ENCODE measurements at regions not wholly inside any gene's neighbourhood (a gene's known extent, or its start where the extent isn't known, plus 50 kb on each side); places are given as distances from the start of the nearest gene placed in this dataset.

GRCh38 chr4:146027761-146028160 lies 89.1 kb upstream of the ZNF827 start:
- Histone ChIP-seq H3K4me1 (ENCODE audit: low read depth) (no peaks in the 10 kb centered on the region), H3K9me3 (ENCODE audit: low read depth) (no peaks in the 10 kb centered on the region), H3K36me3 (no peaks in the 10 kb centered on the region), H3K27me3 (no peaks in the 10 kb centered on the region), H3K4me3 (no peak overlapping the region), H3K27ac (no peak overlapping the region)
- TF ChIP-seq CTCF (IDR thresholded peaks at IDR 0.05; ENCODE audit: low read depth, low read length) = no peak
- DNase-seq (ENCODE audit: low read depth in 1 of 2, low spot score in 1 of 2) = no peak

GRCh38 chr4:146023334-146023967 lies 84.8 kb upstream of the ZNF827 start:
- TF ChIP-seq CTCF (IDR thresholded peaks at IDR 0.05; ENCODE audit: low read depth, low read length) = no peak
- Histone ChIP-seq H3K4me3 (no peak overlapping the region), H3K27ac (no peak overlapping the region), H3K27me3 (no peaks in the 10 kb centered on the region), H3K9me3 (ENCODE audit: low read depth) (no peaks in the 10 kb centered on the region), H3K4me1 (ENCODE audit: low read depth) (no peaks in the 10 kb centered on the region), H3K36me3 (no peaks in the 10 kb centered on the region)
- no peak for DNase-seq (ENCODE audit: low read depth in 1 of 2, low spot score in 1 of 2)

GRCh38 chr4:146022541-146022940 lies 83.9 kb upstream of the ZNF827 start:
- no peak for TF ChIP-seq CTCF (IDR thresholded peaks at IDR 0.05; ENCODE audit: low read depth, low read length)
- DNase-seq (ENCODE audit: low read depth in 1 of 2, low spot score in 1 of 2) = no peak

GRCh38 chr4:146018247-146018646 lies 79.6 kb upstream of the ZNF827 start:
- no peaks in the 10 kb centered on the region for H3K36me3 ChIP-seq
- no peak for TF ChIP-seq CTCF (IDR thresholded peaks at IDR 0.05; ENCODE audit: low read depth, low read length)
- no peak overlapping the region for H3K27ac ChIP-seq
- H3K9me3 ChIP-seq (ENCODE audit: low read depth) = no peaks in the 10 kb centered on the region
- no peaks in the 10 kb centered on the region for H3K27me3 ChIP-seq
- no peaks in the 10 kb centered on the region for H3K4me1 ChIP-seq (ENCODE audit: low read depth)
- no peak overlapping the region for H3K4me3 ChIP-seq
- no peak for DNase-seq (ENCODE audit: low read depth in 1 of 2, low spot score in 1 of 2)

More at GRCh38 chr4:146022541-146022940, 83.9 kb upstream of the ZNF827 start:
- H3K9me3 ChIP-seq (ENCODE audit: low read depth) = no peaks in the 10 kb centered on the region
- H3K27me3 ChIP-seq = no peaks in the 10 kb centered on the region
- no peak overlapping the region for H3K27ac ChIP-seq
- H3K36me3 ChIP-seq = no peaks in the 10 kb centered on the region
- no peaks in the 10 kb centered on the region for H3K4me1 ChIP-seq (ENCODE audit: low read depth)
- H3K4me3 ChIP-seq = no peak overlapping the region

GRCh38 chr4:146004730-146005129 lies 66.1 kb upstream of the ZNF827 start:
- Histone ChIP-seq H3K4me3 (no peak overlapping the region), H3K27ac (no peak overlapping the region), H3K9me3 (ENCODE audit: low read depth) (no peaks in the 10 kb centered on the region), H3K4me1 (ENCODE audit: low read depth) (no peaks in the 10 kb centered on the region), H3K27me3 (no peaks in the 10 kb centered on the region), H3K36me3 (no peaks in the 10 kb centered on the region)
- DNase-seq (ENCODE audit: low read depth in 1 of 2, low spot score in 1 of 2) = no peak
- no peak for TF ChIP-seq CTCF (IDR thresholded peaks at IDR 0.05; ENCODE audit: low read depth, low read length)

Measured in cardiac muscle cell (in vitro differentiated cells and primary cell).